ENCODE measurements at regions not wholly inside any gene's neighbourhood (a gene's known extent, or its start where the extent isn't known, plus 50 kb on each side); places are given as distances from the start of the nearest gene placed in this dataset.
"Not testable (repeated sequence)": the region's sequence is repeated elsewhere in the genome, so short reads cannot be mapped to it uniquely, and the experiment has no call there.

GRCh38 chr1:58238846-58239245 is 307.7 kb downstream of the OMA1 start:
- no peak for TF ChIP-seq CTCF (conservative IDR thresholded peaks at IDR 0.05; ENCODE audit: low read depth, low read length)
- DNase-seq (ENCODE audit: low read depth), result no peak
- H3K4me3 ChIP-seq (ENCODE audit: low read length), result no peak overlapping the region

- TF ChIP-seq CTCF (conservative IDR thresholded peaks at IDR 0.05; ENCODE audit: low read depth, low read length), result no peak
- no peak for DNase-seq (ENCODE audit: low read depth)
- H3K4me3 ChIP-seq (ENCODE audit: low read length), result no peak overlapping the region
Observed at GRCh38 chr1:58233729-58234128, 312.8 kb downstream of the OMA1 start.

GRCh38 chr1:58231204-58231603 is 315.3 kb downstream of the OMA1 start:
- no peak for TF ChIP-seq CTCF (conservative IDR thresholded peaks at IDR 0.05; ENCODE audit: low read depth, low read length)
- H3K4me3 ChIP-seq (ENCODE audit: low read length), result no peak overlapping the region
- DNase-seq (ENCODE audit: low read depth), result no peak

- TF ChIP-seq CTCF (conservative IDR thresholded peaks at IDR 0.05; ENCODE audit: low read depth, low read length), result no peak
- no peak for DNase-seq (ENCODE audit: low read depth)
- H3K4me3 ChIP-seq (ENCODE audit: low read length), result no peak overlapping the region
Observed at GRCh38 chr1:58227604-58228003, 318.9 kb downstream of the OMA1 start.

- TF ChIP-seq CTCF (conservative IDR thresholded peaks at IDR 0.05; ENCODE audit: low read depth, low read length), result no peak
- H3K4me3 ChIP-seq (ENCODE audit: low read length), result no peak overlapping the region
- DNase-seq (ENCODE audit: low read depth), result no peak
Observed at GRCh38 chr1:58223522-58223921, 323.0 kb downstream of the OMA1 start.

GRCh38 chr1:58220836-58221472 is 325.6 kb downstream of the OMA1 start:
- TF ChIP-seq CTCF (conservative IDR thresholded peaks at IDR 0.05; ENCODE audit: low read depth, low read length), result no peak

GRCh38 chr1:58216169-58216568 is 330.4 kb downstream of the OMA1 start:
- DNase-seq (ENCODE audit: low read depth), result not testable (repeated sequence)

More at GRCh38 chr1:58220836-58221472, 325.6 kb downstream of the OMA1 start:
- no peak overlapping the region for H3K4me3 ChIP-seq (ENCODE audit: low read length)
- DNase-seq (ENCODE audit: low read depth), result no peak

More at GRCh38 chr1:58216169-58216568, 330.4 kb downstream of the OMA1 start:
- not testable (repeated sequence) for H3K4me3 ChIP-seq (ENCODE audit: low read length)

All from retinal pigment epithelial cell (primary cell).